ENCODE measurements at regions not wholly inside any gene's neighbourhood (a gene's known extent, or its start where the extent isn't known, plus 50 kb on each side); places are given as distances from the start of the nearest gene placed in this dataset.

DNA sequence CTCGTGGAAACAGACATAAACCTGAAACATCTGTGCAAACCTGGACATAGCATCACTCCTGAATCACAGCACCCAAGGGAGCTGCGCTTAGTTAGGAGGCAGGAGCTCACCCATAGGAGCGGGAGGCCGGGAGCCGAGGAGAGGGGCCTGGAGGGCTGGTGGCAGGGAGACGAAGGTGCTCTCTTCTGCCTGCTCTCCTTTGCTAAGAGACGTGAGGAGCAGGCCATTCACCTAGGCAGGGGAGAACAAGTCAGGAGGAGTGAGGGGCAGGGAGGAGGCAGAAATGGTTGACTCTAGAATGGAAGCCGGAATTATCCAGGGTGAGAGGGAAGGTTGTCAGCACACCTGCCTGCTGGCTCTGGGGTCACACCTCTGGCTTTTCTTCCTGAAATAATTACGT lies 398.4 kb upstream of the IRX2 start:
- no peak for TF ChIP-seq EZH2 (IDR thresholded peaks at IDR 0.05; ENCODE audit: insufficient read depth, poor library complexity, severe bottlenecking)
- TF ChIP-seq EZH2phosphoT487 (IDR thresholded peaks at IDR 0.05; ENCODE audit: insufficient read depth, low read depth): no peak

Data from GM23248 (cell line).